GM18907 (cell line): ENCODE measurements at regions not wholly inside any gene's neighbourhood (a gene's known extent, or its start where the extent isn't known, plus 50 kb on each side); places are given as distances from the start of the nearest gene placed in this dataset.
"Not testable (repeated sequence)": the region's sequence is repeated elsewhere in the genome, so short reads cannot be mapped to it uniquely, and the experiment has no call there.

Source experiments
- ATAC-seq: cut with Tn5 transposase; IDR thresholded peaks from one replicate; pipeline ENCODE4 v1.9.1; 2021; ENCODE audit warnings: mild to moderate bottlenecking, moderate library complexity; ENCODE audit not compliant: unreplicated experiment

DNA sequence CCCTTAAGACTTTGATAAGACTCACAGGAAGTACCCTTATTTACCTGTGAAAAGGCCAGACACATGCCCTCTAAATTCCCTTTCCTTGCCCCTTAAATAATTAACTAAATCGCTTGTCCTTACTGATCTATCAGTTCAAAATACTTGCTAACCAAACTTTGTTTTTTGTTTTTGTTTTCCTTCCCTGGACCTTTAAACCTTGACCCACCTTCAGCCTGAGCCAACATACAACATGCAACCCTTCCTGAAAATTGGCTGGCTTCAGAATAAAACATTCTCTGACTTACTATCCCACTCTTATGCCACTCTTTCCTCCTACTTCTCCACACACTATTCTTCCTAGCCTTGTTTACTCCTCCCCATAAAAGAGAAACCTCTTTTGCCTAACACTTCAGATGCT, 448.1 kb upstream of the TRAM1L1 start:
- no peak for ATAC-seq

DNA sequence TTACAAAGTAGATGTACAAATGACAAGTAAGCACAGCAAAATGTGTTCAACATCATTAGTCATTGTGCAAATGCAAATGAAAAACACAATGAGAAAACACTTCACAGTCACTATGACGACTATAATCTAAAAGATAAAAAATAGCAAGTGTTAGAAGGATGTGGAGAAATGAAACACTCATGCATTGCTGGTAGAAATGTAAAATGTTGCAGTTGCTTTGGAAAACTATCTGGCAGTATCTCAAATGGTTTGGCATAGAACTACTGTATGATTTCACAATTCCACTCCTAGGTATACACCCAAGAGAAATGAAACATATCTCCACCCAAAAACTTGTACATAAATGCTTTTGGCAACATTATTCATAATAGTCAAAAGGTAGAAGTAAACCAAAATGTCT, 459.7 kb upstream of the TRAM1L1 start:
- no peak for ATAC-seq

DNA sequence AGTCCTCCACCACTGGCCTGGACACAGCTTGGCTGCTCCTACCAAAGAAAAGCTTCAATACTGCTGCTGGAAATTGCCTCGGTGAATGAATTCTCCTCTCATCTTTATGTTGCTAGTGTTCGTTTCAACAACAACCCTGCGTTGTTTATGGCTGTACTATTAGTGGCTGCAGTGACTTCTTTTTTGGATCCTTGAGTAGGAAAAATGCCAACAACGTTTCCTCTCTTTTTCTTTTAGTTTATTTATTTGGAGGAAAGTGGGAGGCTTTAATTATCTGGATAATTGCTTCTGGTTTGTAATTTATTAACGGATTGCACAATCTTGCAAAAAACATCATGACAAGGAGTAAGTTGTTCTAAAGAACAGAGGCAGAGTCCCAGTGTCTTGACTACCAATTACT, 464.1 kb upstream of the TRAM1L1 start:
- ATAC-seq: no peak

DNA sequence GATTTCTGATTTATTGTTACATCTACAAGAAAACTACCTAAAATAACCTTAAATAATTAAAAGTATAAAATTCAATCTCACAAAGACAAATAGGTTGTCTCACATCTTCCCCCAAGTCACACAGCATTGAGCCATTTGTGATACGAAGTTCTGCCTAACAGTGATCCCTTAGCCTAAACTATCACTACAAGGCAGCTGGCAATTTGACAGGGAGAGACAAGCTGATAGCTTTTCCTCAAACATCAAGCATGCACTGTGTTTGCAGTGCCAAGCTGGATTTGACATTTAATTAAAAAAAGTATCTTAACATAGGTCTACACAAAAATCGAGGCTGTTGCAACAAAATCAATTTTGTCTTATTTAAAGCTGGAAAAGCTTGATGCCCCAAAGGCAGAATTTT, 464.7 kb upstream of the TRAM1L1 start:
- ATAC-seq: no peak

DNA sequence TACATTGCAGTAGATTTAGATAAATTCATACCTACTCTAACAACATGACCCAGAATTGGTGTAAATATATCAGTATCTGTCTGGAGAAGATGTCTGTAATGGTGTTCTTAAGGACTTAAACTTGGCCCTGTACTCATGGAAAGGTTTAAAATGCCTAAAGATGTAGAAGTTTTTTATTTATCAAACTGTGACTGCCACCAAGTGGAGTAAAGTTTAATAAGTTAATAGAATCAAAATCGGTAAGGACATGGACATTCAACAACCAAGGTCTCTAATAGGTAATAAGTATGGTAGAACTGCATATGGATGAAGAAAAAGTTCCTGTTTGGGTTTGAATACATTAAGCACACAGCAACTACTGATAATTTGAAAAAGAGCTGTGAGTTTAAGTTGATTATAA, 474.0 kb upstream of the NDST3 start:
- no peak for ATAC-seq

DNA sequence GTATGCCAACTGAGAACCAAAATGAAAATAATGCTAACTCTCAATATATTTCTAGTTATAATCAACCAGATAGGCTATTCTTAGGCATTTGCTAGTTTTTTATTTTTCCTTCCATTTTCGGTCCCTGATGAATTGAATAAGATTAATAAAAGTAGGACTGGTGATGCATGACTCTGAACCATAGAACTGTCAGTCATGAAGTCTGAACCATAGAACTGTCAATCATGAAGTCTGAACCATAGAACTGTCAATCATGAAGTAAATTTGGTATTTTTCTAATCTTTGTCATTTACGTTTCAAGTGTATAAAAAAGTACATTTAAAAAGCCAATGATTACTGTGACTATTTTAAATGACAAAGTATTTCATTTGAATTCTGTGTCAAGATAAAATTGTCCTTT, 460.2 kb upstream of the NDST3 start:
- no peak for ATAC-seq

DNA sequence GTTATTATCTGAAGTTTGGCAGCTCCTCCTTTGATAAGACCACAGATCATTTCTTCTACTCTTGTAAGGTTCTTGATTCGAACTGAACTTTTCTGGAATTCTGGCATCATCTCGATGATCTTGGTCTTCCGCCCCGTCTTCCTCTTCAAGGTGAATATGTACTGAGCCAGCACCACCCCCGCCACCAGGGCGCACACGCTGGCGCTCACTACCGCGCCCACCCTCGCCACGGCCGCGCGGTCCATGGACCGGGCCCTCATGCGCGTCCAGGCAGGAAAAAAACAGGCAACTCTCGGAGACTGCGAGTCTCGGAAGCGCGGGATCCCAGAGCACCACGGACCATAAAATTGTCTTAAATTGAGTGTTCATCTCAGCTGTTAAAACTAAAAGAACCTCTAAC, 458.4 kb upstream of the NDST3 start:
- ATAC-seq: no peak

DNA sequence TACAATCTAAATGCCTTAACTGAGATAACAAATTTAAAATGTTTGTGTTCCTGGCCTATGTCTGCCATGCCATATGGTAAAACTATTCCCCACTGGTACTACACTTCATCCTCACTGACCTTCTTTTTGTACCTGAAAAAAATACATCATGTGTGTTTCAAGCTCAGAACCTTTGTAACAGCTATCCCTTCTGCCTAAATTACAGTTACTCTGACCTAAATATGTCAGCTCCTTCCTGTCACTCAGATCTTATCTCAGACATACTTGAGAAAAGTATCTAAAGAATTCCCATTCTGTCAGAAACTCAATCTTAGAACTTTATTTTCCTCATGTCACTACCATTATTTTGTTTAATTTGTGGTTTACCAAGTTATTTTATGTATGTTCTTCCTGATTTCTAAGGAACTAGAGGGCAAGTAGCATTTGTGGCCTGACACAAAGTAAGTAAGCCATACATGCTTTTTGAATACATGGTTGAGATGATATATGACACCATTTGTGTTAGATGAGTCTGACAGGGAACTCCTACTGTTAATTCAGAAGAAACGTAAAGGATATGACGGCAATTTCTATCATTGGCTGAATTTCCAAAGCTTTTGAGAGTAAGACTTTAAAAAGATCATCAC, 456.5 kb upstream of the NDST3 start:
- no peak for ATAC-seq

DNA sequence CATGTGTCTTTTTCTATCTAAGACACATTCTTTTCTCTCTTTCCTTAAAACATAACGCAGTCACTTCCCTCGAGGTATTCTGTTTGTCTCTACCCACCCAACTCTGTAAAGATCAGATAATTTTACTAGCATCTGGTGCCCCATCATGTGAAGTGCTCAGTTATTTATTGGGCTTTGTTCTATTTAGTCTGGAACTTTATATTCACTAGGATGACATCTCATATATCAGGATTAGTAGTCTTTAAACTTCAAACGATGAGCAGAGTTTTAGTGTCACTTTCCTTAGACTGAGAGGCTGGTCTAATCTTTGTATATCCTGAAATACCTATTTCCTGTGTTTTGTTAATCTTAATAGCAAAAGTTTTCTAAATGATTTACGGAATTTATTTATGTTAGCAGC, 445.5 kb upstream of the NDST3 start:
- ATAC-seq: no peak

DNA sequence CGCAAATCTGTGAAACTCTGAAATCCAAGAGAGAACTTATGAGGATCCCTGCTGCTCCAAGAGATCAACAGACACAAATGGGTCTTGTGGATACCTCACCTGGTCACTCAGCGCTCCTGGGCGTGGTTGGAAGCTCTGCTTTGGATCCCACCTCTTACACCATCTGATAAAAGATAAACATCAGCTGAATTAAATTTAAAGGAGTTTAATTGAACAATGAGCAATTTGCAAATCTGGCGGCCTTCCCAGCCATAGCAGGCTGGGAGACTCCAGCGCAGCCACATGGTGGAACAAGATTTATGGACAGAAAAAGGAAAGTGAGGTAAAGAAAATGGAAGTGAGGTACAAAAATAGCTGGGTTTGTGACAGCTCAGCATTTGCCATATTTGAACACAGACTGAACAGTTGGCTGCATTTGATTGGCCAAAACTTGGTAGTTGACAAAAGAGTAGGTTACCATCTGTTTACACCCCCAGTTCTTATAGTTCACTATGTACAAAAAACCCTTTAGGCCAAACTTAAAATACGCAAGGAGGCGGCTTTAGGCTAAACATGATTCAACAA, 437.3 kb upstream of the NDST3 start:
- ATAC-seq: no peak

DNA sequence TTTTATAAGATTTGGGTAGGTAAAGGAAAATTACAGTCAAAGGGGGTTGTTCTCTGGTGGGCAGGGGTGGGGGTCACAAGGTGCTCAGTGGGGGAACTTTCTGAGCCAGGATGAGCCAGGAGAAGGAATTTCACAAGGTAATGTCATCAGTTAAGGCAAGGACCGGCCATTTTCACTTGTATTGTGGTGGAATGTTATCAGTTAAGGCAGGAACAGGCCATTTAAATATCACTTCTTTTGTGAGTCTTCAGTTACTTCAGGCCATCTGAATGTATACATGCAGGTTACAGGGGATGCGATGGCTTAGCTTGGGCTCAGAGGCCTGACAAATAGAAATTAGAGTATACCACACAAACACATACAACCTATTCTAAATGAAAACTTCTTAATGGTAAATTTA, 434.9 kb upstream of the NDST3 start:
- not testable (repeated sequence) for ATAC-seq

DNA sequence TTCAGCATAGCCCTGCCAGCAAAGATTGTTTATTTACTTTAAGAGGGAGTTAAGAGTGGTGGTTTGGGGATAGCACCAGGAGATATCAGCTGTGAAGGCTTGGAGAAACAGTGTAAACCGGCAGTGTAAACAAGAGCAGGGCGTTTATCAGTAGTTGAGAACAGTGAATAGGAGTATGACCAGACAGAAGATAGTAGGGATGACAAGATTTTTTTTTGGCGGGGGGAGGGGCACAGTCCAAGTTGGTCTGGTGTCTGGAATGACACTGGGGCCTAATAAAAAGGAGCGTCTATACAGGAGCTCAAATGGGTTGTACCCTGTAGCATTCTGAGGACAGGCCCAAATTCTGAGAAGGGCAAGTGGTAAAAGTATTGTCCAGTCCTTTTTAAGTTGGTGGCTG, 433.4 kb upstream of the NDST3 start:
- not testable (repeated sequence) for ATAC-seq

DNA sequence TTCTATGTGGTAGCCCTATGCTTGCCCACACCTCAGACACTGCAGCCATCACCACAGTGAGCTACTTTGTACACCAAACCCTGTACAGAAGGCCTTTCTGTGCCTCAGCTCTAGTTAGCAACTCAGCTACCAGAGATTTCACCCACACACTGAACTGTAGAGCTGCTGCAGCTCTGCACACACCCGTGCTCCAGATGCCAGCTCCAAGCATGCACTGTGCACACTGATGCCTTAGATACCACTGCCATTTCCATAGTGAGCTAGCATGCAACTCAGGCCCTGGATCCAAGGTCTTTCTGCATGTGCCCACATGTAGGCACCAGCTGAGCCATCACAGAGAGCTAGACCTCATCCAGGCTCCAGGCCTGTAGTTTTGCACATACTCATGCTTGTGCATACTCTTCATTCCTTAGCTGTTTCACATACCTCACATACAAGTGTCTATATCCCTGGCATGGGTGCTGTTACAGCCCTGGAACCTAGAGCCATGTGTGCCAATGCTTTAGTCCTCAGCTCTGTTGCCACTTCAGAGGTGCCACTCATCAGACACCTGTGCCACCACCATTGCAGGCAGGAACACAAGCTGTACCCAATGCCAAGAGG, 423.5 kb upstream of the NDST3 start:
- no peak for ATAC-seq

DNA sequence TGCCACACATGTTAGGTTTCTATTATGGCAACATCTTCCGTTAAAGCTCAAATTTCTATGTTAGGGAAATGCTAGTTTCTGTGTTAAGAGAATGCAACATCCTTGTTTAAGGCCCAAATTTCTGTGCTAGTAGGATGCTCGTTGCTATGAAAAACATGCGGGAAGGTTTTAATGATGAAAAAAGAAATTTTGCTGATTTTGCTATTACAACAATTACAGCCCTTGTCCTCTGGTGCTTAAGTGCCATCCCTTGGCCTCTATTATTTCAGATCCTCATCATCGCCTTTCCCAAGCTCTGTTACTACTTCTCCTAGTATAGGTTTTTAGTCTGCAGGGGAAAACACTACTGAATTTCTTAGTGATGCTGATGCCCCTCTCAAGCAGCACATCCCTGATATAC, 412.6 kb upstream of the NDST3 start:
- ATAC-seq: no peak

DNA sequence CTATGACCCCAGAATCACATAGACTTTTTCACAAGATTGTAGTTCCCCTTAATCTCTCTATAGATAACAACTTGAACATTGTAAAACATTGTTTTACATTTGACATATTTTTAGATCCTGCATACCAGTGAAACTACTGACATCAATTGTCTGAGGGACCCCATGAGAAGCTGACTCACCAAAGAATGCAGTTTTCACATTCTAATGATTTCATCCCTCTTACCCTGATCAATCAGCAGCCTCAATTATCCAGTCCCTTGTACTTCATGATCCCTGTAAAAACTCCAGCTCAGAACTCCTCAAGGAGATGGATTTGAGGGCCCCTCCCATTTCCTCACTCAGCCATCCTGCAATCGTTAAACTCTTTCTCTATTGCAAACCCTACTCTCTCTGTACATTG, 411.0 kb upstream of the NDST3 start:
- no peak for ATAC-seq

DNA sequence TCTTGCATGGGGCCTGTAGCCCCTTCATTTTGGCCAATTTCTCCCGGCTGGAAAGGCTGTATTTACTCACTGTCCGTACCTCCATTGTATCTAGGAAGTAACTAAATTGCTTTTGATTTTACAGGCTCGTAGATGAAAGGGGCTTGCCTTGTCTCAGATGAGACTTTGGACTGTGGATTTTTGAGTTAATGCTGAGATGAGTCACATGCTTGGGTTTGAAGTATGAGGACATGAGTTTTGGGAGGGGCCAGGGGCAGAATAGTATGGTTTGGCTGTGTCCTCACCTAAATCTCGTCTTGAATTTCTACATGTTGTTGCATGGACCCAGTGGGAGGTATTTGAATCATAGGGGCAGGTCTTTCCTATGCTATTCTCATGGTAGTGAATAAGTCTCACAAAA, 407.6 kb upstream of the NDST3 start:
- ATAC-seq: no peak

DNA sequence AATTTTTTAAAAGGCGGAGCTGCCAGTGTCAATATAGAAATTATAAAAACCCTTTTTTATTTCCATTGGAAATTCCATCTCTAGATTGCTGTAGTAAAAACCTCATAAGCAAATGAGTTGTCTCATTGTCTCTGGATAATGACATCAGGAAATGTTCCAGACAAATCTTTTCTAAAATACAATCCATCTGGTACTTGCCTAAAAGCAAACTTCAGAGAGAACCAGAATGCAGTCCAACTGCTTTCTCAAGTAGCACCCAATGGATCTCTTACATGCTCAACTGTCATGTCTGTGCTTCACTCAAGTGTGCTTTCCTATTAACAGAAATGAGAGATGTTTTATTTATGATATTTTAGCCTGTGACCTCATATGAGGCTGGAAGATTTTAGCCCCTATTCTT, 399.6 kb upstream of the NDST3 start:
- ATAC-seq: no peak

DNA sequence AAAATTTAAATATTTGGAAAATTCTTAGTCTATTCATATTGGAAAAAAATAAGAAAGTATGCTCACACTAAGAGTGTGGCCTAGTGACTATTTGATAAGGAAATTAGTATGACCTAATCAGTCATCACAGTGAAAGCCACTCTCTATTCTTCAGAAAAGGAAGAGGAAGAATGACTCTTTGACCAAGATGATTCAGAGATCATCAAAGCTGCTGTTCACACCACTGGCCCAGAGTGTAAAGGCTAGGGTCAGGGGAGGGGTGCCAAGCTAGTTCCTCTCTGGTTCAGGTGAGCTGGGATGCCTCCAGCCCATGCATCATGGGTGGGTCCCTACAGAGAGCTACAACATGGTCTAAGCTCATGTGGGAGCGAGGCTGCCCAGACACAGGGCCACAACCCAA, 396.9 kb upstream of the NDST3 start:
- ATAC-seq: no peak

DNA sequence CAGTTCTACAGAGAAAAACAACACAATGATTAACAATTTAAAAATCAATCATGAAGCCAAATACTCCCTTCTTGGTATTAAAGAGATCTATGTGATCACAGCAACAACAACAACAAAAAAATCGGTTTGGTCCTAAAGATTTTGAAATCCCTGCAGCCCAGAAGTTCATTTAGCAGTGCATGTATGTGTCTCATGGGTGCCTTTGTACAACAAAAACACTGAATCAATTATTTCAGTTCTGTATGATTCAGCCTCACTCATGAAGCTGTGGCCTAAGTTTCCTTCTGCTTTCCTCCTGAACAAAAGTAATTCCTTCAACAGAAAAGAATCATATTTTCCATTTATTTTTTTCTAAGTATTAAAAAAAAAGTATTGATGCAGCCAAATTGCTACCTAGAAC, 393.4 kb upstream of the NDST3 start:
- ATAC-seq: no peak

DNA sequence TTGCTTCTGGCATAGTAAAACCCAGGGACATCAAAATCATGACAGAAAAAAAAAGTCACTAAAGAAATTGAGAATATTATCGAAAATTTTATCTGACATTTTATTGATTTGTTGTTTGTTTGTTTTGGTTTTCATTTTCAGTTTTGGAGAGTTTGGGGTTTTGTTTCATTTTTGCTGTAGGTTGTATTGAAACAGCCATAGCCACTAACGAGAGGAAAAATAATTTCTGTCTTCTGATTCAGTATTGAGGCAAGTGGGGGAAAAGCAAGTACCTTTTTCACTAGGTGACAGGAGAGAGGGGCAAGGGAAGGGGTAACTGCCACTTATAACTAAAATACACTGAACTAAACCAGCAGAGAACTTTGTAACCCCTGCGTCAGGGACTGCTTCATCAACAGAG, 392.8 kb upstream of the NDST3 start:
- no peak for ATAC-seq

DNA sequence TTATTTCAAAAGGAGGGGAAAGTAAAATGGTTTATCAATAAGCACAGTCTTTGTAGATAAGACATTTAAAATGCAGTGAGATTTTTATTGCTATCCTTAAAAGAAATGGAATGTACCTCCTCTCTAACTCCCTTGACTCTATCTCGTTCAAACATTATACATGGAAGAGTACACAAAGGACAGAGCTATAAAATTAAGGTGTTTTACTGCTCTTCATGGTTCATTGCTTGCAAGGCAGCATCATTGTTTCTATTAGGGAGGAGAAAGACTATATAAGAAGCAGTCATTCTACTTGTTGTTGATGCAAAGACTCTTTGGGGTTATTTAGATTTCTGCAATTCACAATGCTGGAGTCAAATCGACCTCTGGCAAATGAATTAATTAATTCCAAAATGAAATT, 380.2 kb upstream of the NDST3 start:
- no peak for ATAC-seq

DNA sequence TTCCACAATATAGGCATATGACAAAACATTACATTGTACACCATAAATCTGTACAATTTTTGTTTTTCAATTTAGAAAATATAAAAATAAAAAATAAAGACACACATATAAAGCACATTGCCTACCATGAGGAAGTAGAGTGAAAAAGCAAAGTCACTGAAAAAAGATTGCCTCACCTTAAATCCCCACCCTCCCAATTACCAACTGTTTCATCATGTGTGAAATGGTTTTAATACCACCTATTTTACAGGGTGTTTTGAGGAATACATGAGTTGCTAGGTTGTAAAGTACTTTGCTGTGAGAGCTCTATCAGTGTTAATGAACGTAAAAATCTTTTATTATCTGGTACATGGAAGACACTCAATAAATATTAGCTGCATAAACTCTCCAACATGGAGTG, 373.6 kb upstream of the NDST3 start:
- ATAC-seq: no peak
